ENCODE measurements at regions not wholly inside any gene's neighbourhood (a gene's known extent, or its start where the extent isn't known, plus 50 kb on each side); places are given as distances from the start of the nearest gene placed in this dataset.

DNA sequence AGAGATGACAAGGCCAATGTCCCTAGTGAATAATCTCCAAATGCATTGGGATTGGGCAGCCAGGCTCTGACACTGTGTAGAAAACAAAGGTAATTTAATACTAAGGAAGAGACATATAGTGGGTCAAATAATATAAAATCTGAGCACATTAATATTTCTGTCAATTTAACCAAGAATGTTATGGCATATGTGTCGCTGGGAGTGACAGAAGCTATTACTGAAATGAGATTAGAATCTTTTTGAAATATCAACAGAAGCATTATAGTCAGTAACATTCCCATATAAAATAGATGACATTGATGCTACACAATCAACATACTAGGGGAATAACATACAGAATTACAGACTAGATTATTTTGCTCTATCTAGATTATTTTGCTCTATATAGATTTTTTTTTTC, 114.0 kb downstream of the BLID start:
- no peak for TF ChIP-seq POLR2A (IDR thresholded peaks at IDR 0.05)
- TF ChIP-seq, protein P1, sequence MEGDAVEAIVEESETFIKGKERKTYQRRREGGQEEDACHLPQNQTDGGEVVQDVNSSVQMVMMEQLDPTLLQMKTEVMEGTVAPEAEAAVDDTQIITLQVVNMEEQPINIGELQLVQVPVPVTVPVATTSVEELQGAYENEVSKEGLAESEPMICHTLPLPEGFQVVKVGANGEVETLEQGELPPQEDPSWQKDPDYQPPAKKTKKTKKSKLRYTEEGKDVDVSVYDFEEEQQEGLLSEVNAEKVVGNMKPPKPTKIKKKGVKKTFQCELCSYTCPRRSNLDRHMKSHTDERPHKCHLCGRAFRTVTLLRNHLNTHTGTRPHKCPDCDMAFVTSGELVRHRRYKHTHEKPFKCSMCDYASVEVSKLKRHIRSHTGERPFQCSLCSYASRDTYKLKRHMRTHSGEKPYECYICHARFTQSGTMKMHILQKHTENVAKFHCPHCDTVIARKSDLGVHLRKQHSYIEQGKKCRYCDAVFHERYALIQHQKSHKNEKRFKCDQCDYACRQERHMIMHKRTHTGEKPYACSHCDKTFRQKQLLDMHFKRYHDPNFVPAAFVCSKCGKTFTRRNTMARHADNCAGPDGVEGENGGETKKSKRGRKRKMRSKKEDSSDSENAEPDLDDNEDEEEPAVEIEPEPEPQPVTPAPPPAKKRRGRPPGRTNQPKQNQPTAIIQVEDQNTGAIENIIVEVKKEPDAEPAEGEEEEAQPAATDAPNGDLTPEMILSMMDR (IDR thresholded peaks at IDR 0.05): no peak

All from vagina (tissue), 2 donors.